ENCODE measurements at regions not wholly inside any gene's neighbourhood (a gene's known extent, or its start where the extent isn't known, plus 50 kb on each side); places are given as distances from the start of the nearest gene placed in this dataset.

DNA sequence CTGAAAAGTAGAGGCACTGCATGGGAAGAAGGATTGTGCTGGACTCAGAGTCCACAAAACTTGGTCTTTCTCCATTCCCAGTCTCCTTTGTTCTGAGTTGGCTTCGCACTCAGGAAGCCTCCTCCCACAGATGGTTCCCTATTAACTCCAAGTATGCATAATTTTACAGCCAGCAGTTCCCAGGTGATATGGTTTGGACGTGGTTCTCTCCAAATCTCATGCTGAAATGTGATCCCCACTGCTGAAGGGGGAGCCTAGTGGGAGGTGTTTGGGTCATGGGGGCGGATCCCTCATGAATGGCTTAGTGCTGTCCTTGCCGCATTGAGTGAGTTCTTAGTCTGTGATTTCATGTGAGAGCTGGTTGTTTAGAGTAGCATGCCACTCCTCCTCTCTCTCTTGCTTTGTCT is 86.6 kb downstream of the FEM1C start:
- TF ChIP-seq, protein P1, sequence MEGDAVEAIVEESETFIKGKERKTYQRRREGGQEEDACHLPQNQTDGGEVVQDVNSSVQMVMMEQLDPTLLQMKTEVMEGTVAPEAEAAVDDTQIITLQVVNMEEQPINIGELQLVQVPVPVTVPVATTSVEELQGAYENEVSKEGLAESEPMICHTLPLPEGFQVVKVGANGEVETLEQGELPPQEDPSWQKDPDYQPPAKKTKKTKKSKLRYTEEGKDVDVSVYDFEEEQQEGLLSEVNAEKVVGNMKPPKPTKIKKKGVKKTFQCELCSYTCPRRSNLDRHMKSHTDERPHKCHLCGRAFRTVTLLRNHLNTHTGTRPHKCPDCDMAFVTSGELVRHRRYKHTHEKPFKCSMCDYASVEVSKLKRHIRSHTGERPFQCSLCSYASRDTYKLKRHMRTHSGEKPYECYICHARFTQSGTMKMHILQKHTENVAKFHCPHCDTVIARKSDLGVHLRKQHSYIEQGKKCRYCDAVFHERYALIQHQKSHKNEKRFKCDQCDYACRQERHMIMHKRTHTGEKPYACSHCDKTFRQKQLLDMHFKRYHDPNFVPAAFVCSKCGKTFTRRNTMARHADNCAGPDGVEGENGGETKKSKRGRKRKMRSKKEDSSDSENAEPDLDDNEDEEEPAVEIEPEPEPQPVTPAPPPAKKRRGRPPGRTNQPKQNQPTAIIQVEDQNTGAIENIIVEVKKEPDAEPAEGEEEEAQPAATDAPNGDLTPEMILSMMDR (IDR thresholded peaks at IDR 0.05; ENCODE audit: insufficient read depth, low read depth, low read length) = no peak
- no peak for TF ChIP-seq EZH2 (IDR thresholded peaks at IDR 0.05; ENCODE audit: insufficient read depth, low read length)
